Nephron (organoid): ENCODE measurements at regions not wholly inside any gene's neighbourhood (a gene's known extent, or its start where the extent isn't known, plus 50 kb on each side); places are given as distances from the start of the nearest gene placed in this dataset.
"Not testable (repeated sequence)": the region's sequence is repeated elsewhere in the genome, so short reads cannot be mapped to it uniquely, and the experiment has no call there.

ENCODE experiments used
- H3K27ac Mint-ChIP-seq, 3 experiments: 2 replicates each; pipeline ENCODE4 v1.8.0; 2020; ENCODE audit warnings: mixed read lengths in 3 of 3, mild to moderate bottlenecking in 2 of 3, moderate library complexity in 1 of 3
- H3K27me3 Mint-ChIP-seq: 2 replicates; pipeline ENCODE4 v1.8.0; 2021; ENCODE audit warnings: low read depth, mild to moderate bottlenecking, moderate library complexity, mixed read lengths
- H3K36me3 Mint-ChIP-seq: 2 replicates; pipeline ENCODE4 v1.8.0; 2020; ENCODE audit warnings: low read depth, mixed read lengths
- H3K4me1 Mint-ChIP-seq: 2 replicates; pipeline ENCODE4 v1.8.0; 2020; ENCODE audit warnings: mixed read lengths
- H3K4me3 Mint-ChIP-seq, 3 experiments: 2 replicates each; pipeline ENCODE4 v1.8.0; 2020; ENCODE audit warnings: mild to moderate bottlenecking in 3 of 3, mixed read lengths in 3 of 3, moderate library complexity in 2 of 3
- H3K9me3 Mint-ChIP-seq: 2 replicates; pipeline ENCODE4 v1.8.0; 2020; ENCODE audit warnings: mixed read lengths
- CTCF ChIP-seq, 3 experiments: fragments of 200-600 bp; sonication (generic); IDR thresholded peaks; one replicate each; pipeline ENCODE4 v1.5.0; 2021; ENCODE audit warnings: antibody characterized with exemption in 3 of 3; ENCODE audit not compliant: unreplicated experiment in 3 of 3

DNA sequence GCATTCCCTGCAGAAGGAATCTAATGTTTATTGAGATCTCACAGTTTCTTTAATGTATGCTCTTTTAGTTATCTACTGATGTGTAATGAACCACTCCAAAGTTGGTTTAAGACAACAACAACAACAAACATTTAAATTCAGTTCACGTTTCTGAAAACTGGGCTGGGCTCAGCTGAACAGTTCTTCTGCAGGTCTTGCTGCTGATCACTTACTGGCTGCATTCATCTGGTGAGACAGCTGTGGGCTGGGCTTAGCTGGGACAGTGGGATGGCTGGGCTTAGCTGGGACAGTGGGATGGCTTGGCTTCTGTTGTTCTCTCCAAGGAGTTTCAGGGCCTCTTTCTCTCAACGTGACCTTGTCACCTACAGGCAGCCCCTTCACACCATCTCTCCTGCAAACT is 544.3 kb upstream of the CDH5 start:
- H3K9me3 Mint-ChIP-seq = peaks cover 5% of the 10 kb centered on the region
- H3K4me1 Mint-ChIP-seq = peaks cover 9% of the 10 kb centered on the region
- no peak for TF ChIP-seq CTCF (IDR thresholded peaks at IDR 0.05; ENCODE audit: unreplicated experiment in 3 of 3)
- no peak overlapping the region for H3K4me3 Mint-ChIP-seq
- no peak overlapping the region for H3K27ac Mint-ChIP-seq
- H3K27me3 Mint-ChIP-seq = no peaks in the 10 kb centered on the region
- H3K36me3 Mint-ChIP-seq = no peaks in the 10 kb centered on the region

DNA sequence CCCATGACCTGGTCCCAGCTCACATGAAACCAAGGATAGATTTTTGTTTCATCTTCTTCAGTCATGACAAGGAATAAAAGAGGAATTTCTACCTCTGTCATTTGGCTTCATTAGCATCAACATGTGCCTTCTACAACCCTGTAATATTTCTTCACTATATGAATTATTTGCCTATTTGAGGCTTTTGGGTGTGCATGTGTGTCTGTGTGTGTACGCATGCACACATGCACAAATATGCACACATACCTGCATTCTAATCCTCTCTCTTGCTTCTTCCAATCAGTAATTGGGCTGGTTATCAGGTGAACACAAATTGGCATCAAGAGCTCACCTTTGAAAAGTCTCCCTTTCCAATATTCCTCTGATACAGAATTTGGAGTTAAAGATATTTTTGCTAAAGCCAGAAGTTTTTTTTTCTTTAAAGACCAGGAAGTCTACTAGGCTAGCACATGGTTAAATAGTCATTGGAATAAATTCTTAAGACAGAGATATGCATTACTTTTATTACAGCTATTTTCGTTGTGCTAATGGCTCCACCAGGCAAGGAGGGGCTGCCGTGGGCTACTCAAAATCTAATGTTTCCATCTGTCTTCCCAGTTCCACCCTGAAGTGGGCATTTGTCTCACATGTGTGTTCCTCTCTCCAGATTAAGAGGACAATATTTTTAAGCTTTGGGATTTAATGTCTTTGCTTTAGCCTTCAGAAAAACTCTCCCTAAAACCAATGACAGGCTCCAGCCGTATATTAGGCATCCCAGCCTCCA is 547.2 kb upstream of the CDH5 start:
- H3K9me3 Mint-ChIP-seq = peaks cover 2% of the 10 kb centered on the region
- no peaks in the 10 kb centered on the region for H3K27me3 Mint-ChIP-seq
- no peak for TF ChIP-seq CTCF (IDR thresholded peaks at IDR 0.05; ENCODE audit: unreplicated experiment in 3 of 3)
- H3K4me3 Mint-ChIP-seq = no peak overlapping the region
- H3K36me3 Mint-ChIP-seq = no peaks in the 10 kb centered on the region
- peaks cover 9% of the 10 kb centered on the region for H3K4me1 Mint-ChIP-seq
- H3K27ac Mint-ChIP-seq = no peak overlapping the region

DNA sequence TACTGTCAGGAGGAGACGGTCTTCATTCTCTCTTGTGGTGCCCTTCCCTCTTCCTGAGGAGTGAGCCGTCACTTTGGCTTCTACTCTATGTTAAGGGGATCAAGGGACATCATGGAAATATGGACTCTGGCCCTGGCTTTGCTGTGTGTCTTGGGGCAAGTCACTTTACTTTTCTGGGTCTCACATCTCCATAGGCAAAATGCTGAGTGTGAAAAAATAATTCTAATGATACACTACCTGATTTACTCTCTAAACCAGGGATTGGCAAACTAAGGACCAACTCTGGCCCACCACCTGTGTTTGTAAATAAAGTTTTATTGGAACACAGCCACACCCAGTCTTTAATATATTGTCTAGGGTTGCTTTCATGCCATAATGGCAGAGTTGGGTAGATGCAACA is 548.7 kb upstream of the CDH5 start:
- TF ChIP-seq CTCF (IDR thresholded peaks at IDR 0.05; ENCODE audit: unreplicated experiment in 3 of 3) = no peak
- Mint-ChIP-seq H3K27ac (no peak overlapping the region), H3K4me1 (peaks cover 21% of the 10 kb centered on the region), H3K4me3 (no peak overlapping the region), H3K27me3 (no peaks in the 10 kb centered on the region), H3K9me3 (peaks cover 2% of the 10 kb centered on the region), H3K36me3 (no peaks in the 10 kb centered on the region)

DNA sequence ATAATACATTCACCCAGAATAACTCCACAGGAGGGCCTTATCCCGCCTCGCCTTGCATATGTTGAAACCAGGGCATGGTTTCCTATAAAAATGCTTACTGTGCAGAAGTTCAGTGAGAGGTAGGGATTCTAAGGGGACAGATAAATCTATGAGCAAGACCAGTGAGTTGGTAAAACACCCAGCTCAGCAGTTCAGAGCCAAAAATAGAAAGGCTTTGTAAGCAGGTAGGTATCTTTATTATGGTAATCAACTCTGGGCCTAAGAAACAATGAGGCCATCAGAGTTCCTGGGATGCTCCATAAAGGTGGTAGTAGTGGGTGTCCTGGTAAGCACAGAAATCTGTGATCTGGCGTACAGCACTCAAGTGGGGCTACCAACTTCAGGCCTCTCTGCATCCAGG is 549.4 kb upstream of the CDH5 start:
- no peak overlapping the region for H3K27ac Mint-ChIP-seq
- no peaks in the 10 kb centered on the region for H3K36me3 Mint-ChIP-seq
- H3K4me3 Mint-ChIP-seq = no peak overlapping the region
- H3K27me3 Mint-ChIP-seq = no peaks in the 10 kb centered on the region
- H3K9me3 Mint-ChIP-seq = peaks cover 2% of the 10 kb centered on the region
- no peak for TF ChIP-seq CTCF (IDR thresholded peaks at IDR 0.05; ENCODE audit: unreplicated experiment in 3 of 3)
- peaks cover 28% of the 10 kb centered on the region for H3K4me1 Mint-ChIP-seq

- H3K4me3 Mint-ChIP-seq = no peak overlapping the region
- peaks cover 28% of the 10 kb centered on the region for H3K4me1 Mint-ChIP-seq
- TF ChIP-seq CTCF (IDR thresholded peaks at IDR 0.05; ENCODE audit: unreplicated experiment in 3 of 3) = no peak
Measured at GRCh38 chr16:65816556-65816955, 549.9 kb upstream of the CDH5 start.

GRCh38 chr16:65815707-65816106 is 550.8 kb upstream of the CDH5 start:
- H3K36me3 Mint-ChIP-seq = no peaks in the 10 kb centered on the region
- no peaks in the 10 kb centered on the region for H3K9me3 Mint-ChIP-seq
- no peak overlapping the region for H3K27ac Mint-ChIP-seq
- H3K4me3 Mint-ChIP-seq = no peak overlapping the region
- H3K27me3 Mint-ChIP-seq = no peaks in the 10 kb centered on the region
- no peak for TF ChIP-seq CTCF (IDR thresholded peaks at IDR 0.05; ENCODE audit: unreplicated experiment in 3 of 3)
- H3K4me1 Mint-ChIP-seq = peaks cover 28% of the 10 kb centered on the region

More at GRCh38 chr16:65816556-65816955, 549.9 kb upstream of the CDH5 start:
- Mint-ChIP-seq H3K36me3 (no peaks in the 10 kb centered on the region), H3K27ac (no peak overlapping the region), H3K27me3 (no peaks in the 10 kb centered on the region), H3K9me3 (peaks cover 2% of the 10 kb centered on the region)

- H3K27ac Mint-ChIP-seq, H3K4me3 Mint-ChIP-seq, H3K27me3 Mint-ChIP-seq, H3K36me3 Mint-ChIP-seq, H3K9me3 Mint-ChIP-seq: not testable (repeated sequence)
- H3K4me1 Mint-ChIP-seq = peaks cover 29% of the 10 kb centered on the region
Measured at GRCh38 chr16:65813879-65814278, 552.6 kb upstream of the CDH5 start.
